Activated T-helper 1 cell treated with anti-CD3 and anti-CD28 coated beads, Interleukin-12 subunit alpha, Interleukin-12 subunit beta, Interleukin-2, Interleukin-4 antibody, amounts not matched to agents 30 ng/mL and 10 ng/mL and 1 ng/mL, durations not matched to agents 14 hours and 24 hours and 36 hours (primary cell): ENCODE measurements at regions not wholly inside any gene's neighbourhood (a gene's known extent, or its start where the extent isn't known, plus 50 kb on each side); places are given as distances from the start of the nearest gene placed in this dataset.

Experiments
- DNase-seq: peaks from one replicate; pipeline ENCODE4 v3.0.0; 2021; ENCODE audit warnings: low spot score
- H3K27ac Mint-ChIP-seq: one replicate; pipeline ENCODE4 v1.8.0; 2021; ENCODE audit warnings: mild to moderate bottlenecking, mixed read lengths
- H3K27me3 Mint-ChIP-seq: one replicate; pipeline ENCODE4 v1.8.0; 2022; ENCODE audit warnings: mild to moderate bottlenecking, moderate library complexity, mixed read lengths; ENCODE audit not compliant: insufficient read depth
- H3K36me3 Mint-ChIP-seq: one replicate; pipeline ENCODE4 v1.8.0; 2021; ENCODE audit warnings: low read depth, mixed read lengths
- H3K4me1 Mint-ChIP-seq: one replicate; pipeline ENCODE4 v1.8.0; 2021; ENCODE audit warnings: low read depth, mixed read lengths
- H3K4me3 Mint-ChIP-seq: one replicate; pipeline ENCODE4 v1.8.0; 2021; ENCODE audit warnings: mild to moderate bottlenecking, moderate library complexity, mixed read lengths
- H3K9me3 Mint-ChIP-seq: one replicate; pipeline ENCODE4 v1.8.0; 2021; ENCODE audit warnings: mixed read lengths
- intact Hi-C: fragments of 100-400 bp; cut with micrococcal nuclease; formaldehyde crosslinking; loops from one replicate; pipeline ENCODE4 v1.15.1; 2024

- Mint-ChIP-seq H3K27me3 (peaks cover 13% of the 10 kb centered on the region), H3K4me3 (no peak overlapping the region), H3K9me3 (no peaks in the 10 kb centered on the region), H3K27ac (no peak overlapping the region), H3K4me1 (peaks cover 6% of the 10 kb centered on the region), H3K36me3 (no peaks in the 10 kb centered on the region)
- intact Hi-C loops: no loop called here
- DNase-seq: no peak
Measured at GRCh38 chr22:22040908-22041307, 58.3 kb upstream of the TOP3B start.

- no peak overlapping the region for H3K4me3 Mint-ChIP-seq
- H3K27me3 Mint-ChIP-seq: peaks cover 13% of the 10 kb centered on the region
- no peaks in the 10 kb centered on the region for H3K36me3 Mint-ChIP-seq
- no peaks in the 10 kb centered on the region for H3K9me3 Mint-ChIP-seq
- intact Hi-C loops: no loop called here
- H3K4me1 Mint-ChIP-seq: peaks cover 6% of the 10 kb centered on the region
- H3K27ac Mint-ChIP-seq: no peak overlapping the region
- no peak for DNase-seq
Measured at GRCh38 chr22:22040472-22040871, 57.9 kb upstream of the TOP3B start.

GRCh38 chr22:22039286-22040074 is 56.9 kb upstream of the TOP3B start:
- Mint-ChIP-seq H3K9me3 (no peaks in the 10 kb centered on the region), H3K4me1 (peaks cover 6% of the 10 kb centered on the region), H3K36me3 (no peaks in the 10 kb centered on the region), H3K27me3 (peaks cover 17% of the 10 kb centered on the region), H3K27ac (no peak overlapping the region), H3K4me3 (no peak overlapping the region)
- no peak for DNase-seq
- intact Hi-C loops: no loop called here

- H3K4me3 Mint-ChIP-seq: no peak overlapping the region
- intact Hi-C loops: no loop called here
- DNase-seq: no peak
- H3K27ac Mint-ChIP-seq: no peak overlapping the region
- no peaks in the 10 kb centered on the region for H3K9me3 Mint-ChIP-seq
- no peaks in the 10 kb centered on the region for H3K36me3 Mint-ChIP-seq
- peaks cover 6% of the 10 kb centered on the region for H3K4me1 Mint-ChIP-seq
- H3K27me3 Mint-ChIP-seq: peaks cover 19% of the 10 kb centered on the region
Measured at GRCh38 chr22:22038178-22038880, 55.7 kb upstream of the TOP3B start.

- H3K27me3 Mint-ChIP-seq: peaks cover 19% of the 10 kb centered on the region
- intact Hi-C loops: no loop called here
- peaks cover 6% of the 10 kb centered on the region for H3K4me1 Mint-ChIP-seq
- H3K9me3 Mint-ChIP-seq: no peaks in the 10 kb centered on the region
- H3K27ac Mint-ChIP-seq: no peak overlapping the region
- no peaks in the 10 kb centered on the region for H3K36me3 Mint-ChIP-seq
- DNase-seq: no peak
- no peak overlapping the region for H3K4me3 Mint-ChIP-seq
Measured at GRCh38 chr22:22037740-22038139, 55.2 kb upstream of the TOP3B start.

- no peaks in the 10 kb centered on the region for H3K36me3 Mint-ChIP-seq
- DNase-seq: no peak
Measured at GRCh38 chr22:22037229-22037628, 54.6 kb upstream of the TOP3B start.

GRCh38 chr22:22036588-22036987 is 54.0 kb upstream of the TOP3B start:
- Mint-ChIP-seq H3K9me3 (no peaks in the 10 kb centered on the region), H3K36me3 (no peaks in the 10 kb centered on the region), H3K27ac (no peak overlapping the region), H3K4me1 (no peaks in the 10 kb centered on the region), H3K4me3 (no peak overlapping the region), H3K27me3 (peaks cover 15% of the 10 kb centered on the region)
- DNase-seq: no peak
- intact Hi-C loops: no loop called here

More at GRCh38 chr22:22037229-22037628, 54.6 kb upstream of the TOP3B start:
- Mint-ChIP-seq H3K27ac (no peak overlapping the region), H3K4me1 (peaks cover 6% of the 10 kb centered on the region), H3K9me3 (no peaks in the 10 kb centered on the region), H3K27me3 (peaks cover 19% of the 10 kb centered on the region), H3K4me3 (no peak overlapping the region)
- intact Hi-C loops: no loop called here

GRCh38 chr22:22035771-22036314 is 53.3 kb upstream of the TOP3B start:
- intact Hi-C loops: no loop called here
- H3K4me3 Mint-ChIP-seq: no peak overlapping the region
- no peak for DNase-seq
- H3K4me1 Mint-ChIP-seq: no peaks in the 10 kb centered on the region
- no peaks in the 10 kb centered on the region for H3K36me3 Mint-ChIP-seq
- no peak overlapping the region for H3K27ac Mint-ChIP-seq
- peaks cover 15% of the 10 kb centered on the region for H3K27me3 Mint-ChIP-seq
- H3K9me3 Mint-ChIP-seq: no peaks in the 10 kb centered on the region

DNA sequence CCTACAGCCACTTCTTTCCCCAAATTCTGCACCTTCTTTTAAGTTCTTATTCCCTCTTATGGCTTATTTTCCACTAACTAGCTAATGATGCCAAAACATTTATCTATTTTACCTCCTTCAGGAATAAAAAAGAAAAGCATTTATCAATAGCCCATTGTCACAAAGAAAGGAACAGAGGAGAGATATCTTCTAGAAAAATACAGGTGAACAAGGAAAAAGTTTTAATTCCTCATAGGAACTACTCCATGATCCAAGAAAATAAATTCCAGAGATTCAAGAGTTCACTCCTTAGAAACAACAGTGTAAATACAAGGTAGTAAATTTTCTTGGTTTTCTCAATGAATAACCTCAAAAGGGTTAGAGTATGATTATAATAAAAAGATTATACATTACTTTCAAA is 52.6 kb upstream of the TOP3B start:
- intact Hi-C loops: no loop called here
- Mint-ChIP-seq H3K36me3 (no peaks in the 10 kb centered on the region), H3K27me3 (peaks cover 13% of the 10 kb centered on the region)

DNA sequence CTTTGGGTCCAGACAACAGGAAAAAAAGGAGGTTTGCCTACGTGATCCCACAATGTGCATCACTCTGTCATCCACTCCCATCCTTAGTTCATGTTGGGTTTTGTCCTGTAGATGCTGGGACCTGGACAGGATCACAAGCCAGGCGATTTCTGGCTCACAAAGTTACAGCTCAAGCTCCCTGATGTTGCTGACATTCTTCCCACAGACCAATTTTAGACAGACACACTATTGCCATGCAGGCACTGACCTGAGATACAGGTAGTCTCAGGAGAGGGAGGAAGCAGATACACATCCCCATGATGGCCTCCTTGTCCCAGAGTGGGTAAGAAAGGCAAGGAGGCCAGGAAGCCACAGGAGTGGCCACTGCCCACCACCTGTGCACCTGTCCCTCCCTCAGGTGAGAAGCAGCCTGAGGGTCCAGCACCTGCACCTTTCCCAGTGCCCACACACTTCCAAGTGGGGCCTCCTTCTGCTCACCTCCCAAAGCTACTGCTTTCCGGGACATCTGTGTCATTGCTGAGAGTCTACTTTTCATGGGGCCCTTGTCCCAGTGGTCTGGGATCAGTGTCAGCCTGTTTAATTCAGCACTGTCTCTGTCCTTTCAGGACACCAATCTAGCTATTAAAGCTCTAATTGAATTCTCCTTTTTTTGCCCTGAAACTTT is 52.0 kb upstream of the TOP3B start:
- no peak for DNase-seq
- intact Hi-C loops: no loop called here
- Mint-ChIP-seq H3K36me3 (no peaks in the 10 kb centered on the region), H3K4me3 (no peak overlapping the region), H3K9me3 (no peaks in the 10 kb centered on the region), H3K4me1 (no peaks in the 10 kb centered on the region), H3K27ac (no peak overlapping the region), H3K27me3 (peaks cover 11% of the 10 kb centered on the region)

More for the DNA sequence above, 52.6 kb upstream of the TOP3B start:
- no peak for DNase-seq
- H3K27ac Mint-ChIP-seq: no peak overlapping the region
- no peaks in the 10 kb centered on the region for H3K9me3 Mint-ChIP-seq
- no peaks in the 10 kb centered on the region for H3K4me1 Mint-ChIP-seq
- no peak overlapping the region for H3K4me3 Mint-ChIP-seq

DNA sequence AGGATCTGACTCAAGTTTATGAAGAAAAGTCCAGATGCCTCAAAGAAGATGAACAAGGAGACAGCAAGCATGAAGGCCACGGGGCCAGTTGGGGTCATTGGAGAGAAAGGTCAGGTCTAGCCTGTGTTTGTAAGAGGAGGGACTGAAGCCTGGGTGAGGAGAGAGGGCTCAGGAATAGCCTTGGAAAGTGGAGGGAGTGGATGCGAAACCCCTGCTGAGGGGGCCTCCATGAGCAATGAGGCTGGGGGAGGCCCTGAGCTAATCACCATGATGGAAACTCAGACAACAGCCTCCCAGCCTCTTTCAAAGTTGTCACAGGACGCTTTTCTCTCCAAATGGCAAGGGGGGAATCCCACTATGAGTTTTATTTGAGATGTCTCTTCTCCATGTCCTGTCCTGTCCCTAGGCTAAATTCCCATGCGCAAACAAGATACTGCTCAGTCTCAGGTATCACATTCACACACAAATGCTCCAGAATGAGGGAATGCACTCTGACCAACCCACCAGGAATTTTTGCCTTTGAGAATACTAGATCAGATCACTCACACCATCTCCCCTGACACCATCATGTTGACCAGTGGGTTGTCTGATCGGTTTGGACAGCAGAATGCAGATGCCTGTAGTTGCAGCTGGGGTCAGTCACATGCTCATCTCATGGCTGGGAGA is 51.3 kb upstream of the TOP3B start:
- Mint-ChIP-seq H3K4me3 (no peak overlapping the region), H3K9me3 (no peaks in the 10 kb centered on the region), H3K27ac (no peak overlapping the region), H3K36me3 (no peaks in the 10 kb centered on the region), H3K27me3 (peaks cover 11% of the 10 kb centered on the region), H3K4me1 (no peaks in the 10 kb centered on the region)
- DNase-seq: no peak
- intact Hi-C loops: no loop called here

DNA sequence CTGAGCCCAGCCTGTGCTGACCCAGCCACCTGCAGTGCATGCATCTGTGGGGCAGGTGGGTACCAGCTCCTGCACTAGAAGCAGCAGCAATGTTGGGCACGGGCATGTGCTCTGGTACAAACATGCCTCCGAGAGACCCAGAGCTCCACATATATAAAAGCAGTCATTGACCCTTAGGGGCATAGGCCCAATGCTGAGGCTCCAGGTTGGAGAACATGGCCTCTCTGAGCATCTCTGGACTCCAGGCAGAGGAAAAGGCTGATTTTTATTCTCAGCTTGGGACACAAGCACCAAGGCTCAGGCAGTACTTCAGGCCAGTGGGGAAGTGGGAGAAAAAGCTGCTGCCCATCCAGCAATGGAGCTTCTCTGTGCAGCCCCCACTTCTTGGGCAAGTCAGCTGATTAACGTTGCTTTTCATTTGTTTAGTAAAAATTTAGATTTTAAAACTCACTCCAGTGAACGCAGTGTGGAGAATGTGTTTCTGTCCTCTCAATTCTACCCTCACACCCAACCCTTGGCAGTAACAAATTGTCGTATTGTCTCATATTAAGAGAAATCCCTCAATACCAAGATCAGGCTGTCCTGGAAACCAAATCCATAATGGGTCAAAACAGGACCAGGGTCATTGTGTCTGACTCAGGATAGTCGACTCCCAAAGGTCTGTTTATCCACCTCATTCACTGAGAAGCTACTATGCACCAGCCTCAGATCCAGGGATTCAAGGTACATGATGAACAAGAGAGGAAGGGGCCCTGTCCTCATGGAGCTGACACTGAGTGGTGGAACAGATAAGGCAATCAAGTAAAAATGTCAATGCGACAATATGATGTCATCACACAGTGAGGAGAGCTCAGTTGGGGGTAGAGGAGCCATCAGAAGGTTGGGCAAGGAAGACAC is 50.6 kb upstream of the TOP3B start:
- intact Hi-C loops: no loop called here
- no peak for DNase-seq
- H3K4me1 Mint-ChIP-seq: no peaks in the 10 kb centered on the region
- H3K9me3 Mint-ChIP-seq: no peaks in the 10 kb centered on the region
- no peak overlapping the region for H3K4me3 Mint-ChIP-seq
- no peaks in the 10 kb centered on the region for H3K36me3 Mint-ChIP-seq
- peaks cover 11% of the 10 kb centered on the region for H3K27me3 Mint-ChIP-seq
- H3K27ac Mint-ChIP-seq: no peak overlapping the region
